ENCODE measurements at regions not wholly inside any gene's neighbourhood (a gene's known extent, or its start where the extent isn't known, plus 50 kb on each side); places are given as distances from the start of the nearest gene placed in this dataset.

DNA sequence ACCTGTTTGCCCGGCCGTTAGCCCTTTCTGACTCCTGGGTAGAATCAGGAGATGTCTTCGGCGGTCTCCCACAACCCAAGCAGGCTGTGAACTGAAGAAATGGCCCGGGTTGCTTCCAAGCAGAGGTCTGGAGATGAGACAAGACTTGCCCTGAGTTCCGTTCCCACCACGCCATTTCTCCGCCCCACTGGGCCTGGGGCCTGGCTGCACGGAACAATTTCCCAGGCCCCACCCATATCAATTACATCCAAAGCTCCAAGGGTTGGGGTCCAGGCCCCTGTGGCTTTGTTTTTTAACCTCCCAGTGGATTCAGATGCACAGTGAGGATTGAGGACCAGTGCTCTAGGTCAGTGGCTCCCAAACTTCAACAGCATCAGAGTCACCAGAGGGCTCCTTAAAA, 214.5 kb upstream of the ARID1B start:
- Mint-ChIP-seq H3K36me3 (ENCODE audit: low read depth) (peaks cover 8% of the 10 kb centered on the region), H3K4me3 (ENCODE audit: unreplicated experiment) (no peak overlapping the region), H3K27ac (ENCODE audit: unreplicated experiment) (no peak overlapping the region), H3K27me3 (ENCODE audit: low read depth) (no peaks in the 10 kb centered on the region), H3K4me1 (ENCODE audit: low read depth) (peaks cover 6% of the 10 kb centered on the region), H3K9me3 (ENCODE audit: low read depth) (peaks cover 10% of the 10 kb centered on the region)
- no peak for DNase-seq (ENCODE audit: low spot score)
- TF ChIP-seq, protein P1, sequence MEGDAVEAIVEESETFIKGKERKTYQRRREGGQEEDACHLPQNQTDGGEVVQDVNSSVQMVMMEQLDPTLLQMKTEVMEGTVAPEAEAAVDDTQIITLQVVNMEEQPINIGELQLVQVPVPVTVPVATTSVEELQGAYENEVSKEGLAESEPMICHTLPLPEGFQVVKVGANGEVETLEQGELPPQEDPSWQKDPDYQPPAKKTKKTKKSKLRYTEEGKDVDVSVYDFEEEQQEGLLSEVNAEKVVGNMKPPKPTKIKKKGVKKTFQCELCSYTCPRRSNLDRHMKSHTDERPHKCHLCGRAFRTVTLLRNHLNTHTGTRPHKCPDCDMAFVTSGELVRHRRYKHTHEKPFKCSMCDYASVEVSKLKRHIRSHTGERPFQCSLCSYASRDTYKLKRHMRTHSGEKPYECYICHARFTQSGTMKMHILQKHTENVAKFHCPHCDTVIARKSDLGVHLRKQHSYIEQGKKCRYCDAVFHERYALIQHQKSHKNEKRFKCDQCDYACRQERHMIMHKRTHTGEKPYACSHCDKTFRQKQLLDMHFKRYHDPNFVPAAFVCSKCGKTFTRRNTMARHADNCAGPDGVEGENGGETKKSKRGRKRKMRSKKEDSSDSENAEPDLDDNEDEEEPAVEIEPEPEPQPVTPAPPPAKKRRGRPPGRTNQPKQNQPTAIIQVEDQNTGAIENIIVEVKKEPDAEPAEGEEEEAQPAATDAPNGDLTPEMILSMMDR (IDR thresholded peaks at IDR 0.05) = no peak

DNA sequence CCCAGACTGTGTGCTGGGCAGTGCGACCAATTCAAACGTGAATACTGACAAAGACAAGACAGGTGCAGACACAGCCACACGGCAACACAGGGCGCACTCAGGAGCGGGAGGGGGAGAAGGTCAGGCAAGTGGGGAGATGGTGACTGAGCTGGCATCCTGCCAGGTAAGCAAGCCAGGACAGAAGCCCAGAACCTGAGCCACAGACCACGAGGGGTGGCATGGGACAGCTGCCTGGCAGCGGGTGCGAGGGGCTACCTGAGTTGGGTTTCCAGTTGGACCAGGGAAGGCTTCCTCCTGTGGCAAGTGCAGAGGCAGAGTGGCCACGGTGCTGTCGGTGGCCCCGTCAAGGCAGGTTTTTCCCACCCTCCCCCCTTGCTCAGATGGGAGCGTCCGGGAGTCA, 215.2 kb upstream of the ARID1B start:
- TF ChIP-seq, protein P1 (IDR thresholded peaks at IDR 0.05) = no peak

DNA sequence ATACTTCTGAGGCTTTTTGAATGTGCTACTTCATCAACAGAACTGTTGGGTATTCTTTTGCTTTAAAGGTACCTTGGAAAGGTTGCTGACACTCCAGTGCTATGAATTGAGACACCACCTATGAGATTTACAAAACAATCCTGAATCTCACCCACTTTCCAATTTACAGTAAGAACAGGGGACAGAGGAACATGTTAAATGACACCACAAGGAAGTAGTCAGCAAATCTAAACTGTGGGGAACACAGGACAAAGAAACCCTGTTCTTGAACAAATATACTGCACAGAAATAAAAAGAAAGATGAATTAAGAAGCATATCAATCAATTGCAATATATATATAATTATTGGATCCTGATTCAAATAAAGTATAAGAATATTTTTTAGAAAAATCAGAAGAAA, 216.7 kb upstream of the ARID1B start:
- H3K4me3 Mint-ChIP-seq (ENCODE audit: unreplicated experiment) = no peak overlapping the region
- H3K27me3 Mint-ChIP-seq (ENCODE audit: low read depth) = no peaks in the 10 kb centered on the region
- no peak overlapping the region for H3K27ac Mint-ChIP-seq (ENCODE audit: unreplicated experiment)
- peaks cover 10% of the 10 kb centered on the region for H3K9me3 Mint-ChIP-seq (ENCODE audit: low read depth)
- H3K36me3 Mint-ChIP-seq (ENCODE audit: low read depth) = peaks cover 8% of the 10 kb centered on the region
- TF ChIP-seq, protein P1 (IDR thresholded peaks at IDR 0.05) = no peak
- no peak for DNase-seq (ENCODE audit: low spot score)
- peaks cover 12% of the 10 kb centered on the region for H3K4me1 Mint-ChIP-seq (ENCODE audit: low read depth)

More for the DNA sequence above, 215.2 kb upstream of the ARID1B start:
- Mint-ChIP-seq H3K27ac (ENCODE audit: unreplicated experiment) (no peak overlapping the region), H3K9me3 (ENCODE audit: low read depth) (peaks cover 10% of the 10 kb centered on the region), H3K36me3 (ENCODE audit: low read depth) (peaks cover 8% of the 10 kb centered on the region), H3K27me3 (ENCODE audit: low read depth) (no peaks in the 10 kb centered on the region), H3K4me1 (ENCODE audit: low read depth) (peaks cover 12% of the 10 kb centered on the region), H3K4me3 (ENCODE audit: unreplicated experiment) (no peak overlapping the region)
- no peak for DNase-seq (ENCODE audit: low spot score)

DNA sequence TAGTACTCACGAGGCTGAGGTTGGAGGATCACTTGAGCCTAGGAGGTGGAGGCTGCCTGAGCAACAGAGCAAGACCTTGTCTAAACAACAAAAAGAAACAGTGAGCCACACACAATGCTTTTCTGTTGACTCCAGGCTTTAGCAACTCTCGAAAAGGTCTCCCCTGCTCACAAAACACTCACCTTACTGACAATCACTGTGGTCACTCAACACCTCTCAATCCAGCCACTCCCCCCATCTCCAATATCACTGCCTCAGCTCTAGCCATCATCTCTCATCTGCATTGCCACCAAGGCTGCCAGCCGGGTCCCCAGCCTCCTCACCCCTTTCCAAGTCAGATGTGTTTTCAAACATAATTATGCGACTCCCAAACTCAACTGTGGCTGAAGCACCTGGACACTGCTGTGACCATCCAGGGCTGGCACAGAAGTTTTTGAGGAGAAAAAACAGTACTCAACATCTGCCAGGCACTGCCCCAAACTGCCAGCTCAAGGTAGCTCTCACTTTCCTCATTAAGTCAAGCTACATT, 218.0 kb upstream of the ARID1B start:
- Mint-ChIP-seq H3K27ac (ENCODE audit: unreplicated experiment) (no peak overlapping the region), H3K4me1 (ENCODE audit: low read depth) (peaks cover 8% of the 10 kb centered on the region), H3K27me3 (ENCODE audit: low read depth) (no peaks in the 10 kb centered on the region), H3K9me3 (ENCODE audit: low read depth) (peaks cover 10% of the 10 kb centered on the region), H3K4me3 (ENCODE audit: unreplicated experiment) (no peak overlapping the region), H3K36me3 (ENCODE audit: low read depth) (peaks cover 8% of the 10 kb centered on the region)
- no peak for DNase-seq (ENCODE audit: low spot score)
- TF ChIP-seq, protein P1 (IDR thresholded peaks at IDR 0.05) = no peak

DNA sequence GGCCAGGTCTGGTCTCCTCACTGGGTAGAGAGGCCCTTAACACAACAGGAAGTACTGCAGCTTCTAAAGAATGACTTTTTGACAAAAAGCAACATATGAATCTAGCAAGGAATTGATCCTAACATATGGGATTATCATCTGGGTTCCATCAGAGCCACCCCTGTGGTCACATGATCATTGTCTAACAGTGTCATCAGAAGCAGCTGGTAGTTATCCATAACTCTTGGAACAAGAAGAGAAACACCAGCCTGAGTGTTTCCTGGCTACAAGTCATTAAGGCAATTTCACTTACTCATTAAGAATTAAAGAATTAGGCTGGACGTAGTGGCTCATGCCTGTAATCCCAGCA, 219.3 kb upstream of the ARID1B start:
- TF ChIP-seq, protein P1 (IDR thresholded peaks at IDR 0.05) = no peak
- Mint-ChIP-seq H3K9me3 (ENCODE audit: low read depth) (peaks cover 10% of the 10 kb centered on the region), H3K4me1 (ENCODE audit: low read depth) (peaks cover 7% of the 10 kb centered on the region), H3K4me3 (ENCODE audit: unreplicated experiment) (no peak overlapping the region), H3K27ac (ENCODE audit: unreplicated experiment) (no peak overlapping the region), H3K36me3 (ENCODE audit: low read depth) (peaks cover 8% of the 10 kb centered on the region), H3K27me3 (ENCODE audit: low read depth) (no peaks in the 10 kb centered on the region)
- DNase-seq (ENCODE audit: low spot score) = no peak
